PC-9 (cell line): ENCODE measurements at regions not wholly inside any gene's neighbourhood (a gene's known extent, or its start where the extent isn't known, plus 50 kb on each side); places are given as distances from the start of the nearest gene placed in this dataset.

Experiments used
- EZH2 ChIP-seq: fragments of 200-600 bp; sonication (generic); IDR thresholded peaks from 2 replicates; pipeline ENCODE4 v1.8.0; 2017; ENCODE audit warnings: antibody characterized with exemption, low read depth
- TF ChIP-seq, protein P1 (sequence below): fragments of 200-600 bp; sonication (generic); conservative IDR thresholded peaks from 2 replicates; pipeline ENCODE4 v1.6.1; 2017; ENCODE audit warnings: mixed run types, antibody characterized with exemption, mild to moderate bottlenecking, moderate library complexity

DNA sequence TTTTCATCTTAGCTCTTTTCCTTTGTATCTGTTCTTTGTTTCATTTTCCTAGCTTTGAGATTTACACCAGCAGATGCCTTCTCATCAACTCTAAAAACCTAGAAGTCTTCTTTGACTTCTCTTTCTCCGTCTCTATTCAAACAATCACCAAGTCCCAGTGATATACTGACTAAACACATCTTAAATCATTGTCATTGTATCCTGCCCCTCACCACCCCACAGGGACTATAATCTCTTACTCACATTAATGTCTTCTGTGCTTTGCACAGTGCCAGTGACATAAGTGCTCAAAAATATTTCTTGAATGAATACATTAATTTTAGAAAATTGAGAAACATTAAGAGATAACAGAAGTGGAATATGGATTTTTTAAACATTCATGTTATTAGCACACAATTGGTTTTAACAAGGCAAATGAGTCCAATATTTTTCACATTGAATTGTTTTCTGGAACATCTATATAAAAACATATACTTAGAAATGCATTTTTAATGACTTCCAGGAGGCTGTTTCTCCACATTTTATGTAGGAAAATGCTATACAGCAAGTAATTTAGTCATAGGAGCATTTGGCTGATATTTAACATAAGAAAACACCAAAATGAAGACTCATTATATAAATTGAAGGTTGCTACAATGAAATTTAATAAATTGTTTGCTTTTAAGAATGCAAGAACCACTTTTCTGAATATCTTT is 472.8 kb upstream of the PRICKLE1 start:
- no peak for TF ChIP-seq EZH2
- TF ChIP-seq, protein P1, sequence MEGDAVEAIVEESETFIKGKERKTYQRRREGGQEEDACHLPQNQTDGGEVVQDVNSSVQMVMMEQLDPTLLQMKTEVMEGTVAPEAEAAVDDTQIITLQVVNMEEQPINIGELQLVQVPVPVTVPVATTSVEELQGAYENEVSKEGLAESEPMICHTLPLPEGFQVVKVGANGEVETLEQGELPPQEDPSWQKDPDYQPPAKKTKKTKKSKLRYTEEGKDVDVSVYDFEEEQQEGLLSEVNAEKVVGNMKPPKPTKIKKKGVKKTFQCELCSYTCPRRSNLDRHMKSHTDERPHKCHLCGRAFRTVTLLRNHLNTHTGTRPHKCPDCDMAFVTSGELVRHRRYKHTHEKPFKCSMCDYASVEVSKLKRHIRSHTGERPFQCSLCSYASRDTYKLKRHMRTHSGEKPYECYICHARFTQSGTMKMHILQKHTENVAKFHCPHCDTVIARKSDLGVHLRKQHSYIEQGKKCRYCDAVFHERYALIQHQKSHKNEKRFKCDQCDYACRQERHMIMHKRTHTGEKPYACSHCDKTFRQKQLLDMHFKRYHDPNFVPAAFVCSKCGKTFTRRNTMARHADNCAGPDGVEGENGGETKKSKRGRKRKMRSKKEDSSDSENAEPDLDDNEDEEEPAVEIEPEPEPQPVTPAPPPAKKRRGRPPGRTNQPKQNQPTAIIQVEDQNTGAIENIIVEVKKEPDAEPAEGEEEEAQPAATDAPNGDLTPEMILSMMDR: no peak
